ENCODE measurements at regions not wholly inside any gene's neighbourhood (a gene's known extent, or its start where the extent isn't known, plus 50 kb on each side); places are given as distances from the start of the nearest gene placed in this dataset.

DNA sequence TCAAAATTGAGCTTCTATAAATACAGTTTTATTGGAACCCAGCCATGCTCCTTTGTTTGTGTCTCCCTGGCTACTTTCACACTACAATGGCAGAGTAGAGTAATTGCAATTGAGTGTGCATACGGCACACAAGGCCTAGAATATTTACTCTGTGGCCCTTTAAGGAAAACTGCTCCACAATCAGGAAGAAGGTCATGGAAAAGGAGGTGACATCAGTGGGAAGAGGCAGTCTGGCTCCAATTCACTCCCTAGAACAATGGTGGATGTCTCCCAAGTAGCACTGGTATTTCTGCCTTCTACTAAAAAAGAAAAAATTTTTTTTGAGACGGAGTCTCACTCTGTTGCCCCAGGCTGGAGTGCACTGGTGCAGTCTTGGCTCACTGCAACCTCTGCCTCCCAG, 51.3 kb downstream of the KRTAP19-8 start:
- TF ChIP-seq POLR2A (IDR thresholded peaks at IDR 0.05; ENCODE audit: borderline replicate concordance, extremely low read depth, insufficient read depth, insufficient read length), result no peak
- TF ChIP-seq MAX (IDR thresholded peaks at IDR 0.05), result no peak
- TF ChIP-seq RAD21 (IDR thresholded peaks at IDR 0.05; ENCODE audit: low read depth), result no peak
- TF ChIP-seq EGR1 (IDR thresholded peaks at IDR 0.05; ENCODE audit: low read depth), result no peak
- no peak for TF ChIP-seq ZFX (IDR thresholded peaks at IDR 0.05)
- no peak for TF ChIP-seq CTCF (IDR thresholded peaks at IDR 0.05 in 2 of 3, conservative IDR thresholded peaks at IDR 0.05 in 1 of 3; ENCODE audit: borderline replicate concordance in 1 of 3, insufficient read depth in 1 of 3, low read depth in 2 of 3, low read length in 2 of 3)
- TF ChIP-seq CBX3 (IDR thresholded peaks at IDR 0.05; ENCODE audit: low read depth), result no peak
- no peak for TF ChIP-seq SP1 (IDR thresholded peaks at IDR 0.05; ENCODE audit: low read depth)
- no peak for TF ChIP-seq SRF (IDR thresholded peaks at IDR 0.05; ENCODE audit: low read depth)
- TF ChIP-seq, protein P1, sequence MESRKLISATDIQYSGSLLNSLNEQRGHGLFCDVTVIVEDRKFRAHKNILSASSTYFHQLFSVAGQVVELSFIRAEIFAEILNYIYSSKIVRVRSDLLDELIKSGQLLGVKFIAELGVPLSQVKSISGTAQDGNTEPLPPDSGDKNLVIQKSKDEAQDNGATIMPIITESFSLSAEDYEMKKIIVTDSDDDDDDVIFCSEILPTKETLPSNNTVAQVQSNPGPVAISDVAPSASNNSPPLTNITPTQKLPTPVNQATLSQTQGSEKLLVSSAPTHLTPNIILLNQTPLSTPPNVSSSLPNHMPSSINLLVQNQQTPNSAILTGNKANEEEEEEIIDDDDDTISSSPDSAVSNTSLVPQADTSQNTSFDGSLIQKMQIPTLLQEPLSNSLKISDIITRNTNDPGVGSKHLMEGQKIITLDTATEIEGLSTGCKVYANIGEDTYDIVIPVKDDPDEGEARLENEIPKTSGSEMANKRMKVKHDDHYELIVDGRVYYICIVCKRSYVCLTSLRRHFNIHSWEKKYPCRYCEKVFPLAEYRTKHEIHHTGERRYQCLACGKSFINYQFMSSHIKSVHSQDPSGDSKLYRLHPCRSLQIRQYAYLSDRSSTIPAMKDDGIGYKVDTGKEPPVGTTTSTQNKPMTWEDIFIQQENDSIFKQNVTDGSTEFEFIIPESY (IDR thresholded peaks at IDR 0.05; ENCODE audit: extremely low read depth, insufficient replicate concordance, low read length), result no peak
- no peak for TF ChIP-seq ATF3 (IDR thresholded peaks at IDR 0.05)
- no peak for TF ChIP-seq FOSL1 (IDR thresholded peaks at IDR 0.05; ENCODE audit: low read depth)
- no peak for TF ChIP-seq ELF1 (IDR thresholded peaks at IDR 0.05; ENCODE audit: borderline replicate concordance, low read depth)
- TF ChIP-seq SIN3A (IDR thresholded peaks at IDR 0.05; ENCODE audit: low read depth), result no peak
- no peak for TF ChIP-seq POLR2AphosphoS5 (IDR thresholded peaks at IDR 0.05; ENCODE audit: low read depth, low read length)
- TF ChIP-seq EZH2phosphoT487 (IDR thresholded peaks at IDR 0.05; ENCODE audit: borderline replicate concordance), result no peak
- TF ChIP-seq TCF7L2 (IDR thresholded peaks at IDR 0.05; ENCODE audit: borderline replicate concordance, extremely low read depth, insufficient read depth, insufficient read length), result no peak
- TF ChIP-seq EZH2 (IDR thresholded peaks at IDR 0.05), result no peak
- H2AFZ ChIP-seq (ENCODE audit: low read depth, low read length, poor library complexity, severe bottlenecking), result no peak overlapping the region
- no peak overlapping the region for H3K4me2 ChIP-seq (ENCODE audit: low read length)
- POLR2A ChIA-PET, result no interaction called here
- no peak overlapping the region for H3K4me3 ChIP-seq (replicated peaks in 1 of 2; ENCODE audit: low read depth in 1 of 2, low read length in 2 of 2)
- CTCF ChIA-PET, result no interaction called here
- RAD21 ChIA-PET (ENCODE audit: low non-redundant PET in 1 of 2, low total read pairs in 2 of 2, uncharacterized antibody in 2 of 2, unreplicated experiment in 2 of 2), result no interaction called here
- H3K79me2 ChIP-seq (ENCODE audit: insufficient read depth, low read length), result no peaks in the 10 kb centered on the region
- DNase-seq (ENCODE audit: low read depth, low spot score) (no peak), ATAC-seq (no peak)
- H3K27ac ChIP-seq (ENCODE audit: low read depth, low read length), result no peak overlapping the region
- H4K20me1 ChIP-seq (ENCODE audit: insufficient read depth), result no peaks in the 10 kb centered on the region
- no TSS peak for BruUV-seq (replicated peaks)
- no peak overlapping the region for H3K9ac ChIP-seq (ENCODE audit: low read length)
- no peaks in the 10 kb centered on the region for H3K9me3 ChIP-seq (ENCODE audit: control insufficient read depth in 1 of 2, insufficient read depth in 1 of 2, low read depth in 1 of 2, low read length in 2 of 2)
- H3K4me1 ChIP-seq (ENCODE audit: control insufficient read depth in 1 of 2, insufficient read depth in 2 of 2, low read length in 2 of 2), result no peaks in the 10 kb centered on the region
- no peaks in the 10 kb centered on the region for H3K9me2 ChIP-seq (ENCODE audit: insufficient read depth)
- no peaks in the 10 kb centered on the region for H3K27me3 ChIP-seq (ENCODE audit: insufficient read depth, low read length)
- intact Hi-C loops (cut with micrococcal nuclease), result no loop called here
- no peaks in the 10 kb centered on the region for H3K36me3 ChIP-seq (ENCODE audit: control insufficient read depth in 1 of 2, insufficient read depth in 2 of 2, low read length in 2 of 2)

All from HCT116 (cell line).